Right renal pelvis (tissue), 4 donors: ENCODE measurements at regions not wholly inside any gene's neighbourhood (a gene's known extent, or its start where the extent isn't known, plus 50 kb on each side); places are given as distances from the start of the nearest gene placed in this dataset.

Experiments
- DNase-seq, 4 donors: peaks; one replicate each; pipeline ENCODE4 v3.0.0-alpha.2; 2013; ENCODE audit warnings: low read depth in 4 of 4, low spot score in 3 of 4, missing footprints in 1 of 4

DNA sequence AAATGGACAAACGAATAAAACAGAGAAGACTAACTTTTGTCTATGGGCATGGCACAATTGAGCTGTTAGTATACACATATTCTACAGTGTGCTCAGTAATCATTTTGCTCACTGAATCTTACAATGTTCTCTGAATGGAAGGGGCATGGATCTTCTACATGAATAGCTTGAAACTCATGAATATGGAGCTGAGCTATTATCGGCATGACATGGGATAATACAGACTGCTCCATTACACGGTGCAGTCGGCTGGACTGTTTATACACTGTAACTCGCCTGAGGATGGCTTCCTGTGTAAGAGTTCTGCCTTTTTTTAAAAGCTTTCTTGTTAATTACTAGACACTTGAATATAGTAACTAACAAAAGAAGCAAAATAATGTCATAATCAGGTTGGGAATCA, 368.5 kb upstream of the MAD2L1 start:
- DNase-seq, result no peak

DNA sequence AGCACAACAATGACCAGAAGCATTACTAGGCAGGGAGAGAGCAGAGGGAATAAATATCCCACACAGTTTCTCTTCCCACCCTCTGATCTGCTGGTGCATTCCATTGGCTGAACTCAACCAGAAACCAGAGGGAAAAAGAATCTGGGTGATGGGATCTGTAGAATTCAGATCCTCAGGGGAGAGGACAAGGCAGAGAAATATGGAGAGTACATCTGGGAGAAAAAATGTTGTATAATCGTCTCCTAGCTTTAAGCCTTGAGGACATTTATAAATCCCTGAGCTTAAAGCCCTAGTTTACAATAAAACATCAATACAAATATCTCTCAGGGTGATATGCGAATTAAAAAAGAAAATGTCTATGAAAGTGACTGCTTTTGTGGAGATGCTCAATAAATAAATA, 368.1 kb upstream of the MAD2L1 start:
- DNase-seq, result no peak

DNA sequence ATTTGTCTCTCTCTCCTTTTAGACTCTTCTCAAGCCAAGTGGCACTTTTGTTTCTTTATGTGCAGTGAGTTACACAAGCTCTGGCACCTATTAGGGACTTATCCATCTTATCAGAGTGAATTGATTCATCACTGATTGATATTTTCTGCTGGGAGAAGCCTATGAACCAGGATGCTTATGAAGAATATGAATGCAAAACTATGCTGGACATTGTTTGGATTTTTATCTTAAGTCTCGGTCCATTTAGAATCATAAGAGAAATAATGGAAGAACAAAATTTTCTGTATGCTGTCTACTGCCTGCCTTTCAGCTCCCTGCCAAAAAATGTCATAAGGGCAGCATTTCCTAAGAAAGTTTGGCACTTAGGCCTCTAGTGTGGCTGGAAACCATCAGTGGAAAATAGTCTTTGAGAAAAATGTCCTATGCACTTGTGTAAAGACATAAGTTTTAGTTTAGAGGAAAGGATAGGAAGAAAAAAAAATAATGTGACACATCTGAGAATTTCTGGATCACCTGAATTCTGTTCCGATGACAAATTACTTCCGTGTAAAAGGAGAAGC, 365.7 kb upstream of the MAD2L1 start:
- no peak for DNase-seq

DNA sequence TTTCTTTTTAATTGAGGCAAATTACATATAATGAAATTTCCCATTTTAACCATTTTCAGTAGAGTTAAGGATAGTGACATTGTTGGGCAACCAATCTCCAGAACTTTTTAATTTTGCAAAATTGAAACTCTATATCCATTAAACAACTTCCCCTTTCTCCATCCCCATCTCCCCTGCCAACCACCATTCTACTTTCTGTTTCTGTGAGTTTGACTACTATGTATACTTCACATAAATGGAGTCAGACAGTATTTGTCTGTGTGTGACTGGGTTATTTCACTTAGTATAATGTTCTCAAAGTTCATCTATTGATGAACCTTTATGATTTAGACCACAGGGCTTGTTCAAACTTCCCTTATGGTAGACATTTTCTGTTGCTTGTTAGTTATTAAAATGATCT, 364.5 kb upstream of the MAD2L1 start:
- no peak for DNase-seq

DNA sequence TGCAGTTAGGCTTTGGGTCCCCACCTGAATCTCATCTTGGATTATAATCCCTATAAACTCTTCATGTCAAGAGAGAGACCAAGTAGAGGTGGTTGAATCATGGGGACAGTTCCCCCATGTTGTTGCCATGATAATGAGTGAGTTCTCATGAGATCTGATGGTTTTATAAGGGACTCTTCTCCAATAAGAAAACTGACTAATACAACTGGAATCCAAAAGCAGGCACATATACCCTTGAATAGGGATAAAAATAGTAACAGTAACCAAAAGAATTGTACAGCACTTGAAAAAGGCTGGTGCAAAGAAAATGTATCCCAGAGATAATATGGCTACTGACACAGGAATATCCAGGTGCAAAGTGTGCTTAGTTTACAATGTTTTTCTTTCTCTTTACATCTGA, 351.5 kb upstream of the MAD2L1 start:
- no peak for DNase-seq

DNA sequence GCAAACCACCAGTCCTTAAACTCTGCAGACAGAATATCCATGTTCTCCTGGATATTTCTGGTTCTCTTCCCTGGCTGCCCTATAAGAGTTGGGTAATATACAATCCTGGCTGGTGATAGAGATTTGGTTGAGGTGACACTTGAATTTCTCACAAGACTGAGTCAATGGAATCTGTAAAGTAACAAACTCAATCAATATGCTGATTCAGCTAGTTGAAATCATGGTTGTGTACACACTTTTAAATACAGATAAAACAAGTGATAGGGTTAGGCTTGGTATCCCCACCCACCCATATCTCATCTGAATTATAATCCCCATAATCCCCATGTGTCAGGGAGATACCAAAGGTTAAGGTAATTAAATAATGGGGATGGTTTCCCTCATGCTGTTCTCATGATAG, 349.2 kb upstream of the MAD2L1 start:
- DNase-seq, result no peak

DNA sequence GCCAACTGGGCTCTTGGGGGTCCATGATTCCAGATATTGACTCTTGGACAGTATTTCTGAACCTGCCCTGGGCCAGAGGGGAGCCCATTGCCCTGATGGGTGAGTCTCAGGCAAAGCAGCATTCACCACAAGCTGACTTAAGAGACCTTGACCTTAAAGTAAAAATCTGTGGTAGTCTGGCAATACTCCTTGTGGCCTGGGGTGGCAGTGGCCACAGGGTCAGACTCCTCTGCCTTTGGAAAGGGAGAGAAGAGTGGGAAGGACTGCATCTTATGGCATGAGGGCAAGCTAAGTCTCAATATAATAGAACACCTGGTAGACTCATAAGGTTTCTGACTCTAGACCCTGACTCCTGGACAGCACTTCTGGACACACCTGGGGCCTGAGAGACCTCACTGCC, 340.3 kb upstream of the MAD2L1 start:
- no peak for DNase-seq

DNA sequence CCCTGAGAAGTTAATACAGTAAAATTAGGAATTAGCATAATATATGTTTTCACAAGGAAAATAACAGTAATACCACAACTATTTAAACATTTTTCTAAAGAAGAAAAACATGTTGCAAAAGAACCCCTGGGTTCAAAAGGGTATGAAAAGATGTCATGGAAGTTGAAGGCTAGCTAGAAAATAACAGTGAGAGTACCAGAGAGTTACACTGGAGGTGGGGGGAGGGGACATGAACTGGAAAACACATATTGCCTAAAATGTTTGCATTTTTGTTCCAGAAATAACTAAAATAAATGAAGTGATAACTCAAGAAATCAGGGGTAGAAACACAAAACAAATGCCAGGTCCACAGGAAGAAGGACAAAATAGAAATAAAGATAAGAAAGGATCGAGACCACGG, 336.6 kb upstream of the MAD2L1 start:
- DNase-seq, result no peak

DNA sequence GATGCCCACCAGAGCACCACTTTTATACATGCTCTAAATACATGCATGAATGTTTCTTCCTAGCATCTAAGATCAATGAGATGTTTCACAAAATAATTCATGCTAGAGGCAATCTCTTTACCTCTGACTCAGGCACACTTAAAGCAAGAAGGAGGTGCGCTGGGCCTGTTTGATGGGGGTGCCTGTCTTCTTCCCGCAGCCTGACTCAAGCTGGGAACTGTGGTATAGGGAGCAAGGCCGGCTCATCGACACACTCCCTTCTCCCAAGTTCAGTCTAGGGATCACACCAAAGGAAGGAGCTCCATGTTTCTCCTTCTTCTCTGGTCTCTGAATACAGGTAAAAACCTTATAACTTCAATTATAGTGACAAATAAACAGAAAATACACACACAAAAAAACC, 333.8 kb upstream of the MAD2L1 start:
- no peak for DNase-seq

DNA sequence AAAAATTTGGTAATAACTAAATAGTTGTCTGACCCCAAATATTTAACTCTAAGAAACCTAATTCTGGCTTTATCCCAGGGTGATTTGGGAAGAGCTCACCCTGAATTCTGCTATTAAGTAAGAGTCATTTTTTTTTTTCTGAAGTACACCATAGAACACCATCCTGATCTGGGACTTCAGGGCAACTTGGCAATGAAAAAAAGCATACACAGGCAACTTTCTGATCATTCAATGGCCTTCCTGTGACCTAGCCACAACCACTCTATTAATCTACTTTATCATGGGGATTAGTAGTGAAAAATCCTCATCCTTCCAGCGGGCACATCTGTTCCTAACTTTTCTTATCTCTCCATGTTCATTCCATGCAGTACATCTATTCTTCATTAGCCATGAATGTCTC, 333.2 kb upstream of the MAD2L1 start:
- no peak for DNase-seq

DNA sequence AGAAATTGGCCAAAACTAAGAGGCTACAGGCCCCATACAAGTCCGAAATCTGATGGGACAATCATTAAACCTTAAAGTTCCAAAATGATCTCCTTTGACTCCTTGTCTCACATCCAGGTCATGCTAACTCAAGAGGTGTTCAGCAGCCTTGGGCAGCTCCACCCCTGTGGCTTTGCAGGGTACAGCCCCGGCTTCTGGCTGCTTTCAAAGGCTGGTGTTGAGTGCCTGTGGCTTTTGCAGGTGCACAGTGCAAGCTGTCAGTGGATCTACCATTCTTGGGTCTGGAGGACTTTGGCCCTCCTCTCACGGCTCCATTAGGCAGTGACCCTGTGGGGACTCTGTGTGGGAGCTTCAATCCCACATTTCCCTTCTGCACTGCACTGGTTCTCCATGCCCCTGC, 329.1 kb upstream of the MAD2L1 start:
- no peak for DNase-seq

DNA sequence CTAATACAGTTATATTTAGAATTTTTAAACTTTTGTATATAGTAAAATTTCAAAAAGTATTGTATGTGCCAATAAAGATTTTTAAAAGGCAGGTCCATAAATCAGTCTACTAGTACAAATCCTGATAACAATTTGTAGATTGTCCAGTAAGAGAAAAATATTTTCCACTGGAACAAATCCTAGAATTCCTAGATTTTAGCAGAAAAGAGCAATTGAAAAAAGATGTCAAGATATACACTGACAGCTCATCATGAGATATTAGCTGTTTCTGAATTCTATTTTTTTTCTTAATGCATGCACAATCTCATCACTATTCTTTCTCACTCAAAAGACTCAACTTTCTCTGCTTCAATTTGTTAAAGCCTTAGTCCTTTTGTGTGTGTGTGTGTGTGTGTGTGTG, 289.2 kb upstream of the MAD2L1 start:
- DNase-seq, result no peak

DNA sequence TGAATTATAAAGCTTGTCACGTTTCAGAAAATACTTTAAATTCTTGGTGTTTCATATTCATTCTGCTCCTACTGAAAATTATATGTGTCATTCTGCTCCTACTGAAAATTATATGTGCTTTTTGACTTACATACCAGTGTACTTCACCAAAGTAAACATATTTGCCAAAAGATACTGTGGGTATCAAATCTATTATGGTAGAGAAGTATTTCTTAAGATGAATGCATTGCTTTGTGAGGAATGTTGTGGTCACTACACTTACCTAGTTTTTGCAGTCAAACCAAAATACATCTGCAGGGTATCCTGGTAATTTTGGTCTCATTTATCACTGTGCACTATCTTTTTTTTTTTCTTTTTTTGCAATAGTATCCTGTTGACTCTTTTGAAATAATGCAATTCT, 287.7 kb upstream of the MAD2L1 start:
- DNase-seq, result no peak

DNA sequence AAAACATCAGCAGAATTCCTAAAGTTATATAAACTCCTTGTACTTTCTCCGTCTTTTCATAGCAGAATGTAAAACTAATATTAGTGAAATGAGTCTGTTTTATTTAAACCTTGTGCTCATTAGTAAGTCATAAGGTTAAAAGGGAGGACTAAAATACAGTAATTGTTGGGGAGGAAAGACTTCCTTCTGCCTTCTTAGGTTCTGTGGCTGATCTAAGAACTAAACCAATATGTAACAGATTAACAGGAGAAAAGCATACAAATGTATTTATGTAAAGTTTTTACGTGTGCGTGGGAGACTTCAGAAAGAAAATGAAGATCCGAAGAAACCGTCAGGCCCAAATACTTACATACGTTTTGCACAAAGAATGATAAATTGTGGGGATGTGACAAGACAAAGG, 286.6 kb upstream of the MAD2L1 start:
- DNase-seq, result no peak

DNA sequence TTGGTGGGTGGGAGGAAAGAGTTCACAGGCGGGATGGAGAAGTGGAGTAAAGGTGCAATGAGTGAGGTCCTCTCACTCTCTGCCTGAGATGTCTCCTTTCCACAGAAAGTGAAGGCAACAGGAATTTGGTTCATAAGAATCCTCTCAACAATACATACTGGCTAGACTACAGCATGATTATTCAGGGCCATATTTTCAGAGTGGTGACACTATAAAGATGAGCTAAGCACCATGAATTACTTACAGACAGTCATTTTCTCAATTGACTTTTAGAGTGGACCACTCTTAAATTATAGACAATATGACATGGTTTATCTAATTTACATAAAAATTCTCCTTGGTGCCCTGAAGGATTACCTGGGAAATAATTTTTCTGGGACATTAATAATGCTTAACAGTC, 286.1 kb upstream of the MAD2L1 start:
- DNase-seq, result no peak

DNA sequence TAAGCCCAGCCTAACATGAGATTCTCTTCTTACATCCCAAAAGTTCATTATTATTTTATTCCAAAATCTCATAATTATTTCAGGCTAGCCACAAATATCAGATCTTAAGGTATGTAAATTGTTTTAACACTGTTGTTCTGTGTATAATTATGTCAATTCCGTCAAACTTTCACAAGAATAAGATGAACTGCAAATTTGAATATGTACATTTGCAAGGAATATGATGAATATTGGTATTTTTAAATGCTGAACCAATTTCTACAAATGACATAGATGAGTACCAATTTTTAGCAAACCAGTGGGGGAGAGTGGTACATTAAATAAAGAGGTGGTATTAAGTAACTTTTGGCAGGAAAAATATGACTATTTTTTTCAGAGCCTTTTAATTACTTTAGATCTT, 282.3 kb upstream of the MAD2L1 start:
- no peak for DNase-seq

DNA sequence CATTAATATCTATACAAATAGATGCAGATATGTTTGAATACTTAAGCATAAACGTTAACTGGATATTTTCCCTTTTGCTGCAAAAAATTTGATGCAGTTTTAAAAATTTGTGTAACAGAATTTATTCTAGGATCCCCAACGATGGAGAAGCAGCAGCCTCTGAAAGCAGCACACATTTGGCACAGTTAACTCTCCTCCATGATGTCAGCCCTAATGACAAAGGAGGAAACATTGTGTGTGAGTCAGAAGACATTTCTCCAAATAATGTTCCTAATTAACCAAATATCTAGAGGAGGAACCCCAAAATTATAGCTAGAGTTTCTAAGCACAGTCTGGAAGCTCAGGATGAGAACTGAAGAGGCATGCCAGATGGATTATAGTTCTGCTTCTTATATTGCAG, 281.9 kb upstream of the MAD2L1 start:
- no peak for DNase-seq

DNA sequence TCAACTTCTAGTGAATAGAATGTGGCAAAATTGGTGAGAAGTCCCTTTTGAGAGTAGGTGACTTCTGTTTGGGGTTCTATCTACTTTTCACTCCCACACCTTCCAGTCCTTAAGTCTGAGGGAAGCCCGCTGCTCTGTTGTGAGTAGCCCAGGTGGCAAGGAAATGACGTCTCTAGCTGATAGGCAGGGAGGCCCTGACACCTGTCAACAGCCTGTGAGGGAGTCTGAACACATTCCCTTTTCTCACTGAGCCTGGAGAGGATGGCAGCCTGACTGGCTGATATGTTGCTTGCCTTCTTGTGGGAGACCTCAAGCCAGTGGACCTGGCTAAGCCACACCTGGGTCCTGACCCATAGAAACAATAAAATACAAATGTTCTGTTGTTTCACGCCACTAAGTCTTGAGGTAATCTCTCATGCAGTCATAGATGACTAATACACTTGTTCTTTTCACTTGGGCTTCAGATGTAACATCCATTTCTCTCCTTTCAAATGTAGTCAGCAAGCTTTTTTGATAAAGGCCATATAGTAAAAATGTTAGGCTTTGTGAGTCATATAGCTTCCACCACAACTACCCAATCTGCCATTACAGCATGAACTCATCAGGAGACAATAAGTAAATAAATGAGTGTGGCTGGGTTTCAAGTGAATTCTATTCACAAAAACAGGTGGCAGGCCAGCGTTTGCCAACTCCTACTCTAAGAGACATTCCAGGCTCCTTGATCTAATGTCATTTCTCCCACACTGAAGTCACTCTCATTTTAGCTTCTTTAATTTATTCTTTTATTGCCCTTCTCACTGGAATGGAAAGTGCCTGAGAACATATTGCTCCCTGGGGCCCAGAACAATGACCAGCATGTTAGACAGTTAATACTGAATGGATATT, 265.1 kb upstream of the MAD2L1 start:
- DNase-seq, result no peak

DNA sequence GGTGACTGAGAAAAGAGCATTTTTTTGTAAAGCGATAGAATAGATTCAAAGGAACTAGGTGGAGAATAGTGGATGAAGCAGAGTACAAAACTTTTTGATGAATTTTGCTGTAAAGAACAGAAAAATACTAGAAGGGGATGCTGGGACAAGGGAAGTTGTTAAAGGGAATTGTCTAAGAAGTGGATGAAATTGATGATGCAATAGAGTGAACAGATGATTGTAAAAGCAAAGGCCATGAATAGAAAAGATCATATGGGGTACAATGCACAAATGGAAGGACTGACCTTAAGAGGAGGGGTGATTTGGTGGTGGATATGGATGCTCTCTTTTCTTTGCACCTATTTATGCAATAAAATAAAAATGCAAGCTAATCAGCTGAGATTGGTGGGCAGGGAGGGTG, 262.7 kb upstream of the MAD2L1 start:
- no peak for DNase-seq

DNA sequence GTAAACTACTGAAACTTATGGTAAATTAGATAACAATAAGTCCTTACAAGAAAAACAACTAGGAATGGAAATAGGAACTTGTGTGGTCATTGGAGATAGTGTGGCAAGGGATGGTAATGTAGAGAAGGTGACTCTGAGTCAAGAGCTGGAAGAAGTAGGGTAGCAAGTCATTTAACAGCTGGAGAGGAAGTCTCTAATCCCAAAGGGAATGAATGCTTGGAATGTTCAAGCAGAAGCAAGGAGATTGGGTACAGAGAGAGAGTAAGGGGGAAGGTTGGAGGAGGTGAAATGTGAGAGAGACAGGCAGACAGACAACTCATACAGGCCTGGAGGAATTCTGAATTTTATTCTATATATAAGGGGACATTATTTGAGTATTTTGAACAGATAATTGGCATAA, 260.6 kb upstream of the MAD2L1 start:
- DNase-seq, result no peak

DNA sequence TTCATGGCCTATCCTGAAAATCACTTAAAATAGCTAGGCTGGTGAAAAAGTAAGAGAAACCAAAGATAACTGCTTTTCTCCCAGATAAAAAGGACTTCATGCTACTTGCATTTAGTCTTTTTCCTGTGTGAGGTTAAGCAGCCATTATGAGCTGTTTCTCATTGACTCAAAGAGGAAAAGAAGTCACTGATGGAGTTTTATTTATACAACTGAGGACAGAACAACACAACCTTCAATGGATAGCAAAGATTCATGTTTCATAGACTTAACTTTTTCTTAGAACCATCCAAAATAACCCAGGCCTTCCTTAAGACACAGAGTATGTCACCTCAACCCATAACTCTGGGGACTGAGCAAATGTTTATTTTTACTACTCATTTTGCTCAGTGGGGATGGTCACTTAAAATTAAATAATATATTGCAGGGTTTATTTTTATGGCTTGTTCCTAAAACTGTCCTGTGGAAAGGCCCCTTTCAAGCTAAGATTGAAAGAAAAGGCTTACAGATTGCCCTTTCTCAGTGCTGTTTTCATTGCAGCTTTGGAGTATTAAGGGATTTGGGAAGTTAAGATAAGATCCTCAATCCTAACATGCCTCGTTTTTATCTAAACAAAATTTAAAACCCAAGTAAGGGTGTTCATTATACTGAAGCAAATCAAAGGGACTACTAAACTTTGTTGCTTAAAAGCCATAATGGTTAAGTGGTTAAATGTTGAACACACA, 252.6 kb upstream of the MAD2L1 start:
- DNase-seq, result no peak
